ENCODE measurements at regions not wholly inside any gene's neighbourhood (a gene's known extent, or its start where the extent isn't known, plus 50 kb on each side); places are given as distances from the start of the nearest gene placed in this dataset.

DNA sequence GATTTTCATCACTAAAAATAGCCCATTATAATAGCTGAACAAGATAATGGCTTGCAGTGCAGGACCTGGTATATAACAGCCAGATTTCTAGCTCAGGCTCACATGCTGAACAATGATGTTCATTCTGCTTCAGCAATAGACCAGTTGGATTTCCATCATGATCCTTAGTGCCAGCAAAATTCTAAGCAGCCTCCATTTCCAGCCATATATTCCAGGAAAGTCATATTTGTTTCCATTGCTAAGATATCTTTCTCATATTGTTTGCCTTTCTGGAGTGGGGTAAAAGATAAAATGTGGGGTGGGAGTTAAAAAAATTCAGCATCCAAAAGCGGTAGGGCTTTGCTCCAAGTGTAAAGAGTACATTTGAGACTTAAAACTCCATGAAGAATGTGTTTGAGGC is 2344.1 kb downstream of the PCDH7 start:
- ATAC-seq (no peak), DNase-seq (no peak)
- WGBS, 2 donors = 80 to 91% methylated on average over 1 of the region's 1 CpG
- Histone ChIP-seq H3K9me3 (peaks cover 0 to 9% (median 6%) of the 10 kb centered on the region in 11 donors), H3K4me3 (no peak overlapping the region), H3K27ac (no peak overlapping the region), H3K4me1 (peaks cover 0 to 6% (median 0%) of the 10 kb centered on the region in 9 donors), H3K36me3 (no peaks in the 10 kb centered on the region), H3K27me3 (no peaks in the 10 kb centered on the region)
- intact Hi-C loops (cut with DNase I) = no loop called here
- TF ChIP-seq, protein P1, sequence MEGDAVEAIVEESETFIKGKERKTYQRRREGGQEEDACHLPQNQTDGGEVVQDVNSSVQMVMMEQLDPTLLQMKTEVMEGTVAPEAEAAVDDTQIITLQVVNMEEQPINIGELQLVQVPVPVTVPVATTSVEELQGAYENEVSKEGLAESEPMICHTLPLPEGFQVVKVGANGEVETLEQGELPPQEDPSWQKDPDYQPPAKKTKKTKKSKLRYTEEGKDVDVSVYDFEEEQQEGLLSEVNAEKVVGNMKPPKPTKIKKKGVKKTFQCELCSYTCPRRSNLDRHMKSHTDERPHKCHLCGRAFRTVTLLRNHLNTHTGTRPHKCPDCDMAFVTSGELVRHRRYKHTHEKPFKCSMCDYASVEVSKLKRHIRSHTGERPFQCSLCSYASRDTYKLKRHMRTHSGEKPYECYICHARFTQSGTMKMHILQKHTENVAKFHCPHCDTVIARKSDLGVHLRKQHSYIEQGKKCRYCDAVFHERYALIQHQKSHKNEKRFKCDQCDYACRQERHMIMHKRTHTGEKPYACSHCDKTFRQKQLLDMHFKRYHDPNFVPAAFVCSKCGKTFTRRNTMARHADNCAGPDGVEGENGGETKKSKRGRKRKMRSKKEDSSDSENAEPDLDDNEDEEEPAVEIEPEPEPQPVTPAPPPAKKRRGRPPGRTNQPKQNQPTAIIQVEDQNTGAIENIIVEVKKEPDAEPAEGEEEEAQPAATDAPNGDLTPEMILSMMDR (IDR thresholded peaks at IDR 0.05) = no peak

DNA sequence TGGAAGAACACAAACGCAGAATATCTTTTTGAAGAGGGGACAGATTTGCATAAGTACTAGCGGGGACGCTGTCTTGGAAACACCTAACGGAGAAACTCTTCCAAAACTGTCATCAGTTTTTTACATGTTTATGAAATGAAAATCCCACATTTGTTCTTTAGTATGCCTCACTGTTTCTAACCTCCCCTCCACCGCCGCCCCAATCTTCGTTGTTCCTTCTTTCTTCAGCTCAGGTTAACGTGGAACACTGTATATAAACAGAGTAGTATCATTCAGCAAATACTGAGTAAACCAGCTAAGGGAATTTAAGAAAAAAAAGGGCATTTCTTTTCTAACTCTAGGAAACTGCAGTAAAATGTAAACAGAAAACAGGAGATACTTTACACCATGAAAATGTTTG is 2345.6 kb downstream of the PCDH7 start:
- WGBS, 2 donors = 94 to 96% methylated on average over 8 of the region's 8 CpGs
- H3K36me3 ChIP-seq = no peaks in the 10 kb centered on the region
- no peak overlapping the region for H3K27ac ChIP-seq
- no peak for ATAC-seq
- peaks cover 0 to 6% (median 0%) of the 10 kb centered on the region in 9 donors for H3K4me1 ChIP-seq
- no peak overlapping the region for H3K4me3 ChIP-seq
- TF ChIP-seq, protein P1 (IDR thresholded peaks at IDR 0.05) = no peak
- DNase-seq = no peak
- intact Hi-C loops (cut with DNase I) = no loop called here
- H3K9me3 ChIP-seq = peaks cover 0 to 21% (median 6%) of the 10 kb centered on the region in 11 donors
- no peaks in the 10 kb centered on the region for H3K27me3 ChIP-seq

DNA sequence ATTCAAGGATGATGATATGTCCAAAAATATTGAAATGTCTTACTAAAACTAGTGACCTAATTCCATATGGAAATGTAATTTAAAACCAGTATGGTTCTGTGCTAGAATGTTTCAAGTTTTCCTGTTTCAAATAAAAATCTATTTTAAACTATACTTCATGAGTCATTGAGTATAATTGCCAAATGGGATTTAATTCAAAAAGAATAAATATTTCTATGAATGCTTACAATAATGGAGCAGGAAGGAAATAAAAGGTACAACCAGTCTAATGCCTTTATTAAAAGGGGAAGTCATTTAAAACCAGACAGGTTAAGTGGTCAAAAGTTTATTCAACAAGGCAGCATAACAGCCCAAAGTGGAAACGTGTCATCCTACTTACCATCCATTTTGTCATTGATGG is 2347.1 kb downstream of the PCDH7 start:
- ATAC-seq = no peak

DNA sequence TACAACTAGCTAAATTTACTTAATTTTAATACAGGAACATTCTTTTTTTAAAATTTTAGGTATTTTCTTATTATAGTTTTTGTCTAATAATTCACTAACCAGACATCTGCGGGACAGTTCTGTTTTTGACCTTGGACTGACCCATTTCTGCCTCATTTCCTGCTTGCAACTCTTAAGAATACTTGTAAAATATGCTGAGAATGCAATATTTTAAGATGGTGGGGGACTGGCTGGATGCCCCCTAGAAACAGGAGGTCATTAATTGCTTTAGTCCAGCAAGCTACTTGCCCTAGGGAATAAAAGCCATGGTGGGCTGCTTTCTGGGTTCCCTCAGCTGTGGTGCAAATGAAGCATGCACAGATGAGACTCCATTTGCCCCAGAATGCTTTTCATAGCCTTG is 2348.4 kb downstream of the PCDH7 start:
- Histone ChIP-seq H3K9me3 (peaks cover 0 to 21% (median 6%) of the 10 kb centered on the region in 11 donors), H3K36me3 (no peaks in the 10 kb centered on the region), H3K4me1 (no peaks in the 10 kb centered on the region), H3K4me3 (no peak overlapping the region), H3K27ac (no peak overlapping the region), H3K27me3 (no peaks in the 10 kb centered on the region)
- no peak for DNase-seq
- WGBS, 2 donors = 64 to 77% methylated on average over 1 of the region's 1 CpG
- intact Hi-C loops (cut with DNase I) = no loop called here
- TF ChIP-seq, protein P1 (IDR thresholded peaks at IDR 0.05) = no peak
- ATAC-seq = no peak

More for the DNA sequence above, 2347.1 kb downstream of the PCDH7 start:
- Histone ChIP-seq H3K27me3 (no peaks in the 10 kb centered on the region), H3K4me3 (no peak overlapping the region), H3K27ac (no peak overlapping the region), H3K36me3 (no peaks in the 10 kb centered on the region), H3K4me1 (no peaks in the 10 kb centered on the region), H3K9me3 (peaks cover 0 to 21% (median 6%) of the 10 kb centered on the region in 11 donors)
- intact Hi-C loops (cut with DNase I) = no loop called here
- WGBS, 2 donors = 56 to 61% methylated on average over 1 of the region's 1 CpG
- no peak for DNase-seq
- TF ChIP-seq, protein P1 (IDR thresholded peaks at IDR 0.05) = no peak
